Muscle layer of duodenum (tissue), 2 donors: ENCODE measurements at regions not wholly inside any gene's neighbourhood (a gene's known extent, or its start where the extent isn't known, plus 50 kb on each side); places are given as distances from the start of the nearest gene placed in this dataset.
A peak's percentile ranks its signal among the peaks of the same experiment; 100 is the strongest.

Experiments
- H3K27ac ChIP-seq: one replicate; pipeline ENCODE4 v1.7.0; 2013; ENCODE audit warnings: mild to moderate bottlenecking, low read length
- H3K27me3 ChIP-seq: one replicate; pipeline ENCODE4 v1.7.0; 2013; ENCODE audit warnings: low read depth, mild to moderate bottlenecking, control low read depth, low read length
- H3K36me3 ChIP-seq, 2 donors: one replicate each; pipeline ENCODE4 v1.7.0; 2013; ENCODE audit warnings: low read length in 2 of 2, control low read depth in 1 of 2, mild to moderate bottlenecking in 1 of 2; ENCODE audit not compliant: insufficient read depth in 2 of 2, control insufficient read depth in 1 of 2
- H3K4me1 ChIP-seq, 2 donors: one replicate each; pipeline ENCODE4 v1.7.0; 2013; ENCODE audit warnings: low read length in 2 of 2, mild to moderate bottlenecking in 2 of 2, control low read depth in 1 of 2, moderate library complexity in 1 of 2; ENCODE audit not compliant: insufficient read depth in 2 of 2, control insufficient read depth in 1 of 2
- H3K4me3 ChIP-seq, 2 donors: one replicate each; pipeline ENCODE4 v1.7.0; 2013; ENCODE audit warnings: low read length in 2 of 2, low read depth in 1 of 2, mild to moderate bottlenecking in 1 of 2
- H3K9me3 ChIP-seq, 2 donors: one replicate each; pipeline ENCODE4 v1.7.0; 2013; ENCODE audit warnings: low read length in 2 of 2, control low read depth in 1 of 2, mild to moderate bottlenecking in 1 of 2; ENCODE audit not compliant: control insufficient read depth in 1 of 2
- donor health status: healthy.

DNA sequence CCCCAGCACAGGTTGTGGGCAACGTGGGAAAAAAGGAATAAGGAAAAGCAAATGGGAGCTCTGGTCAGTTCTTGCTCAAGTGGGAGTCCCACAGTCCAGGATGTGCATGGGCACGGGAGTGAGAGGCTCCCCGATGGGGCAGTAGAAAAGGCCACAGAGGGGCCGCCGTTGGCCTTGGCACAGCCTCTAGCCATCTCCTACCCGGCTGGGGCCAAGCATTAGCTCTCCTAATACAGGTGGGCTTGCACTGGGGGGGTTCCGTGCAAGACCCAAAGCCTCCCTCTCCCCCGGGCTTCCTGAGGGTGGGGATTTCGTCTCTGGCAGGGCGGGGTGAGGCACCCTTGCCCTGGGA lies 212.2 kb upstream of the MVB12B start:
- Histone ChIP-seq H3K27me3 (peaks cover 5% of the 10 kb centered on the region), H3K27ac (no peak overlapping the region), H3K9me3 (no peaks in the 10 kb centered on the region), H3K4me1 (peaks cover 0 to 5% of the 10 kb centered on the region in 2 donors), H3K36me3 (no peaks in the 10 kb centered on the region), H3K4me3 (no peak overlapping the region)

GRCh38 chr9:126114850-126115460 lies 211.7 kb upstream of the MVB12B start:
- peaks cover 2% of the 10 kb centered on the region for H3K27me3 ChIP-seq
- peaks cover 0 to 5% of the 10 kb centered on the region in 2 donors for H3K4me1 ChIP-seq
- H3K4me3 ChIP-seq: no peak overlapping the region
- H3K9me3 ChIP-seq: no peaks in the 10 kb centered on the region
- no peak overlapping the region for H3K27ac ChIP-seq
- no peaks in the 10 kb centered on the region for H3K36me3 ChIP-seq

GRCh38 chr9:126116351-126117157 lies 210.1 kb upstream of the MVB12B start:
- H3K4me1 ChIP-seq: peaks cover 0 to 5% of the 10 kb centered on the region in 2 donors
- no peaks in the 10 kb centered on the region for H3K36me3 ChIP-seq
- no peak overlapping the region for H3K4me3 ChIP-seq
- H3K9me3 ChIP-seq: no peaks in the 10 kb centered on the region
- no peak overlapping the region for H3K27ac ChIP-seq
- H3K27me3 ChIP-seq: no peaks in the 10 kb centered on the region

DNA sequence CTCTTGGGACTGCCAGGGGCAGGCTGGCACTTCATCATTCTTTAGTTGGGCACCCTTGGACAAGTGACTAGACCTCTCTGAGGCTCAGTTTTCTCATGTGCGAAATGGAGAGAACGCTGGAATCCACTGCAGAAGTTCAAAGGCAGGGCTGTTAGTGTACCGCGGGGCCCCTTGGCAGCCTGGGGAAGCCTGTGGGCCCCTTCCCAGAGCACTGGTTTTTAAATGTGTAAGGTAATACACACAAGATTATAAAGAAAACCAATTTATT lies 209.5 kb upstream of the MVB12B start:
- no peak overlapping the region for H3K4me3 ChIP-seq
- no peaks in the 10 kb centered on the region for H3K36me3 ChIP-seq
- H3K9me3 ChIP-seq: no peaks in the 10 kb centered on the region
- no peaks in the 10 kb centered on the region for H3K27me3 ChIP-seq
- H3K4me1 ChIP-seq: peaks cover 0 to 5% of the 10 kb centered on the region in 2 donors
- no peak overlapping the region for H3K27ac ChIP-seq

- Histone ChIP-seq H3K9me3 (no peaks in the 10 kb centered on the region), H3K27me3 (no peaks in the 10 kb centered on the region), H3K4me3 (no peak overlapping the region), H3K36me3 (no peaks in the 10 kb centered on the region), H3K27ac (no peak overlapping the region), H3K4me1 (peaks cover 0 to 5% of the 10 kb centered on the region in 2 donors)
Measured at GRCh38 chr9:126117631-126118030, 209.0 kb upstream of the MVB12B start.

- Histone ChIP-seq H3K27me3 (no peaks in the 10 kb centered on the region), H3K4me3 (no peak overlapping the region), H3K36me3 (no peaks in the 10 kb centered on the region), H3K4me1 (peaks cover 0 to 11% of the 10 kb centered on the region in 2 donors), H3K9me3 (no peaks in the 10 kb centered on the region), H3K27ac (no peak overlapping the region)
Measured at GRCh38 chr9:126119731-126120130, 206.9 kb upstream of the MVB12B start.

GRCh38 chr9:126122901-126123616 lies 203.6 kb upstream of the MVB12B start:
- Histone ChIP-seq H3K4me3 (no peak overlapping the region), H3K9me3 (no peaks in the 10 kb centered on the region), H3K4me1 (peaks cover 0 to 23% of the 10 kb centered on the region in 2 donors), H3K27me3 (no peaks in the 10 kb centered on the region), H3K36me3 (no peaks in the 10 kb centered on the region), H3K27ac (no peak overlapping the region)

GRCh38 chr9:126123927-126124326 lies 202.7 kb upstream of the MVB12B start:
- H3K9me3 ChIP-seq: no peaks in the 10 kb centered on the region
- no peaks in the 10 kb centered on the region for H3K27me3 ChIP-seq
- peaks cover 0 to 23% of the 10 kb centered on the region in 2 donors for H3K4me1 ChIP-seq
- no peaks in the 10 kb centered on the region for H3K36me3 ChIP-seq
- H3K4me3 ChIP-seq: no peak overlapping the region
- H3K27ac ChIP-seq: no peak overlapping the region

GRCh38 chr9:126125177-126125576 lies 201.5 kb upstream of the MVB12B start:
- Histone ChIP-seq H3K4me3 (peak overlapping the region; percentile 15 to 22), H3K9me3 (no peaks in the 10 kb centered on the region), H3K4me1 (peaks cover 0 to 23% of the 10 kb centered on the region in 2 donors), H3K27me3 (no peaks in the 10 kb centered on the region), H3K36me3 (no peaks in the 10 kb centered on the region), H3K27ac (no peak overlapping the region)

GRCh38 chr9:126125577-126125976 lies 201.1 kb upstream of the MVB12B start:
- Histone ChIP-seq H3K9me3 (no peaks in the 10 kb centered on the region), H3K4me1 (peaks cover 0 to 23% of the 10 kb centered on the region in 2 donors), H3K27me3 (no peaks in the 10 kb centered on the region), H3K27ac (no peak overlapping the region), H3K4me3 (peak overlapping the region; percentile 15 to 22), H3K36me3 (no peaks in the 10 kb centered on the region)

- Histone ChIP-seq H3K36me3 (no peaks in the 10 kb centered on the region), H3K4me3 (peak overlapping the region in 1 of 2 donors; percentile 15), H3K27ac (no peak overlapping the region), H3K4me1 (peaks cover 0 to 23% of the 10 kb centered on the region in 2 donors), H3K27me3 (no peaks in the 10 kb centered on the region), H3K9me3 (no peaks in the 10 kb centered on the region)
Measured at GRCh38 chr9:126125992-126126409, 200.6 kb upstream of the MVB12B start.
